ENCODE measurements at regions not wholly inside any gene's neighbourhood (a gene's known extent, or its start where the extent isn't known, plus 50 kb on each side); places are given as distances from the start of the nearest gene placed in this dataset.
"Not testable (repeated sequence)": the region's sequence is repeated elsewhere in the genome, so short reads cannot be mapped to it uniquely, and the experiment has no call there.

GRCh38 chrX:115909017-115909416 is 261.5 kb upstream of the AGTR2 start:
- Histone ChIP-seq H3K27ac (ENCODE audit: insufficient read depth, low read depth, low read length, poor library complexity, severe bottlenecking) (no peak overlapping the region), H3K27me3 (ENCODE audit: control insufficient read depth, insufficient read depth, low read length, poor library complexity, severe bottlenecking) (no peaks in the 10 kb centered on the region), H3K4me3 (ENCODE audit: insufficient read depth, low read depth, low read length) (no peak overlapping the region), H3K4me1 (ENCODE audit: control insufficient read depth, insufficient read depth, low read length) (no peaks in the 10 kb centered on the region), H3K9me3 (ENCODE audit: control insufficient read depth, low read length) (no peaks in the 10 kb centered on the region), H3K36me3 (ENCODE audit: control insufficient read depth, insufficient read depth, low read length) (no peaks in the 10 kb centered on the region)
- WGBS, 2 experiments, result 90 to 96% methylated on average over 4 of the region's 4 CpGs

- WGBS, 2 experiments, result 83 to 100% methylated on average over 2 of the region's 2 CpGs
- Histone ChIP-seq H3K4me1 (ENCODE audit: control insufficient read depth, insufficient read depth, low read length) (no peaks in the 10 kb centered on the region), H3K27ac (ENCODE audit: insufficient read depth, low read depth, low read length, poor library complexity, severe bottlenecking) (no peak overlapping the region), H3K9me3 (ENCODE audit: control insufficient read depth, low read length) (no peaks in the 10 kb centered on the region), H3K36me3 (ENCODE audit: control insufficient read depth, insufficient read depth, low read length) (no peaks in the 10 kb centered on the region), H3K4me3 (ENCODE audit: insufficient read depth, low read depth, low read length) (no peak overlapping the region), H3K27me3 (ENCODE audit: control insufficient read depth, insufficient read depth, low read length, poor library complexity, severe bottlenecking) (no peaks in the 10 kb centered on the region)
These were observed 258.6 kb upstream of the AGTR2 start for GRCh38 chrX:115911967-115912366.

- no peaks in the 10 kb centered on the region for H3K9me3 ChIP-seq (ENCODE audit: control insufficient read depth, low read length)
- H3K4me3 ChIP-seq (ENCODE audit: insufficient read depth, low read depth, low read length), result no peak overlapping the region
- H3K27ac ChIP-seq (ENCODE audit: insufficient read depth, low read depth, low read length, poor library complexity, severe bottlenecking), result no peak overlapping the region
- H3K4me1 ChIP-seq (ENCODE audit: control insufficient read depth, insufficient read depth, low read length), result no peaks in the 10 kb centered on the region
- no peaks in the 10 kb centered on the region for H3K36me3 ChIP-seq (ENCODE audit: control insufficient read depth, insufficient read depth, low read length)
- 96 to 97% methylated on average over 2 of the region's 2 CpGs for WGBS, 2 experiments
- H3K27me3 ChIP-seq (ENCODE audit: control insufficient read depth, insufficient read depth, low read length, poor library complexity, severe bottlenecking), result no peaks in the 10 kb centered on the region
These were observed 258.1 kb upstream of the AGTR2 start for GRCh38 chrX:115912372-115912897.

GRCh38 chrX:115913575-115913974 is 257.0 kb upstream of the AGTR2 start:
- no peak overlapping the region for H3K4me3 ChIP-seq (ENCODE audit: insufficient read depth, low read depth, low read length)
- H3K27me3 ChIP-seq (ENCODE audit: control insufficient read depth, insufficient read depth, low read length, poor library complexity, severe bottlenecking), result no peaks in the 10 kb centered on the region
- H3K9me3 ChIP-seq (ENCODE audit: control insufficient read depth, low read length), result no peaks in the 10 kb centered on the region
- H3K4me1 ChIP-seq (ENCODE audit: control insufficient read depth, insufficient read depth, low read length), result no peaks in the 10 kb centered on the region
- no peak overlapping the region for H3K27ac ChIP-seq (ENCODE audit: insufficient read depth, low read depth, low read length, poor library complexity, severe bottlenecking)
- no peaks in the 10 kb centered on the region for H3K36me3 ChIP-seq (ENCODE audit: control insufficient read depth, insufficient read depth, low read length)

GRCh38 chrX:115915625-115916024 is 254.9 kb upstream of the AGTR2 start:
- not testable (repeated sequence) for H3K27ac ChIP-seq (ENCODE audit: insufficient read depth, low read depth, low read length, poor library complexity, severe bottlenecking); H3K9me3 ChIP-seq (ENCODE audit: control insufficient read depth, low read length); H3K27me3 ChIP-seq (ENCODE audit: control insufficient read depth, insufficient read depth, low read length, poor library complexity, severe bottlenecking); H3K4me1 ChIP-seq (ENCODE audit: control insufficient read depth, insufficient read depth, low read length); H3K4me3 ChIP-seq (ENCODE audit: insufficient read depth, low read depth, low read length); H3K36me3 ChIP-seq (ENCODE audit: control insufficient read depth, insufficient read depth, low read length)
- no CpG with 5 or more reads among the region's 3 CpGs for WGBS, 2 experiments

- Histone ChIP-seq H3K36me3 (ENCODE audit: control insufficient read depth, insufficient read depth, low read length) (no peaks in the 10 kb centered on the region), H3K4me1 (ENCODE audit: control insufficient read depth, insufficient read depth, low read length) (no peaks in the 10 kb centered on the region), H3K4me3 (ENCODE audit: insufficient read depth, low read depth, low read length) (no peak overlapping the region), H3K27me3 (ENCODE audit: control insufficient read depth, insufficient read depth, low read length, poor library complexity, severe bottlenecking) (no peaks in the 10 kb centered on the region), H3K27ac (ENCODE audit: insufficient read depth, low read depth, low read length, poor library complexity, severe bottlenecking) (no peak overlapping the region), H3K9me3 (ENCODE audit: control insufficient read depth, low read length) (no peaks in the 10 kb centered on the region)
- WGBS, 2 experiments, result 100% methylated on average over 1 of the region's 1 CpG; no CpG with 5 or more reads in 1 of the 2 experiments
These were observed 241.1 kb upstream of the AGTR2 start for GRCh38 chrX:115929480-115929879.

- Histone ChIP-seq H3K36me3 (ENCODE audit: control insufficient read depth, insufficient read depth, low read length) (peaks cover 2% of the 10 kb centered on the region), H3K9me3 (ENCODE audit: control insufficient read depth, low read length) (no peaks in the 10 kb centered on the region), H3K4me1 (ENCODE audit: control insufficient read depth, insufficient read depth, low read length) (no peaks in the 10 kb centered on the region)
These were observed 234.5 kb upstream of the AGTR2 start for GRCh38 chrX:115936008-115936407.

GRCh38 chrX:115939070-115939469 is 231.5 kb upstream of the AGTR2 start:
- H3K9me3 ChIP-seq (ENCODE audit: control insufficient read depth, low read length), result no peaks in the 10 kb centered on the region
- no peak overlapping the region for H3K27ac ChIP-seq (ENCODE audit: insufficient read depth, low read depth, low read length, poor library complexity, severe bottlenecking)
- H3K36me3 ChIP-seq (ENCODE audit: control insufficient read depth, insufficient read depth, low read length), result peaks cover 2% of the 10 kb centered on the region
- WGBS, 2 experiments, result 83 to 94% methylated on average over 2 of the region's 2 CpGs
- no peaks in the 10 kb centered on the region for H3K4me1 ChIP-seq (ENCODE audit: control insufficient read depth, insufficient read depth, low read length)
- H3K27me3 ChIP-seq (ENCODE audit: control insufficient read depth, insufficient read depth, low read length, poor library complexity, severe bottlenecking), result no peaks in the 10 kb centered on the region
- H3K4me3 ChIP-seq (ENCODE audit: insufficient read depth, low read depth, low read length), result no peak overlapping the region

More at GRCh38 chrX:115936008-115936407, 234.5 kb upstream of the AGTR2 start:
- no peak overlapping the region for H3K4me3 ChIP-seq (ENCODE audit: insufficient read depth, low read depth, low read length)
- H3K27ac ChIP-seq (ENCODE audit: insufficient read depth, low read depth, low read length, poor library complexity, severe bottlenecking), result no peak overlapping the region
- 86 to 93% methylated on average over 4 to 5 of the region's 5 CpGs for WGBS, 2 experiments
- no peaks in the 10 kb centered on the region for H3K27me3 ChIP-seq (ENCODE audit: control insufficient read depth, insufficient read depth, low read length, poor library complexity, severe bottlenecking)

- Histone ChIP-seq H3K36me3 (ENCODE audit: control insufficient read depth, insufficient read depth, low read length) (peaks cover 1% of the 10 kb centered on the region), H3K27ac (ENCODE audit: insufficient read depth, low read depth, low read length, poor library complexity, severe bottlenecking) (no peak overlapping the region), H3K4me1 (ENCODE audit: control insufficient read depth, insufficient read depth, low read length) (no peaks in the 10 kb centered on the region), H3K27me3 (ENCODE audit: control insufficient read depth, insufficient read depth, low read length, poor library complexity, severe bottlenecking) (no peaks in the 10 kb centered on the region), H3K4me3 (ENCODE audit: insufficient read depth, low read depth, low read length) (no peak overlapping the region), H3K9me3 (ENCODE audit: control insufficient read depth, low read length) (no peaks in the 10 kb centered on the region)
- WGBS, 2 experiments, result 78 to 80% methylated on average over 2 of the region's 2 CpGs
These were observed 230.8 kb upstream of the AGTR2 start for GRCh38 chrX:115939636-115940160.

GRCh38 chrX:115940348-115940747 is 230.2 kb upstream of the AGTR2 start:
- H3K36me3 ChIP-seq (ENCODE audit: control insufficient read depth, insufficient read depth, low read length), result no peaks in the 10 kb centered on the region
- H3K9me3 ChIP-seq (ENCODE audit: control insufficient read depth, low read length), result no peaks in the 10 kb centered on the region
- no peaks in the 10 kb centered on the region for H3K27me3 ChIP-seq (ENCODE audit: control insufficient read depth, insufficient read depth, low read length, poor library complexity, severe bottlenecking)
- no peak overlapping the region for H3K4me3 ChIP-seq (ENCODE audit: insufficient read depth, low read depth, low read length)
- H3K27ac ChIP-seq (ENCODE audit: insufficient read depth, low read depth, low read length, poor library complexity, severe bottlenecking), result no peak overlapping the region
- no peaks in the 10 kb centered on the region for H3K4me1 ChIP-seq (ENCODE audit: control insufficient read depth, insufficient read depth, low read length)
- 80 to 100% methylated on average over 1 to 2 of the region's 2 CpGs for WGBS, 2 experiments

GRCh38 chrX:115940888-115941332 is 229.6 kb upstream of the AGTR2 start:
- Histone ChIP-seq H3K4me3 (ENCODE audit: insufficient read depth, low read depth, low read length) (no peak overlapping the region), H3K27ac (ENCODE audit: insufficient read depth, low read depth, low read length, poor library complexity, severe bottlenecking) (no peak overlapping the region), H3K4me1 (ENCODE audit: control insufficient read depth, insufficient read depth, low read length) (no peaks in the 10 kb centered on the region), H3K36me3 (ENCODE audit: control insufficient read depth, insufficient read depth, low read length) (no peaks in the 10 kb centered on the region), H3K9me3 (ENCODE audit: control insufficient read depth, low read length) (no peaks in the 10 kb centered on the region), H3K27me3 (ENCODE audit: control insufficient read depth, insufficient read depth, low read length, poor library complexity, severe bottlenecking) (no peaks in the 10 kb centered on the region)
- WGBS, 2 experiments, result 77 to 80% methylated on average over 7 of the region's 7 CpGs

Data from ectodermal cell (in vitro differentiated cells).